ENCODE measurements at regions not wholly inside any gene's neighbourhood (a gene's known extent, or its start where the extent isn't known, plus 50 kb on each side); places are given as distances from the start of the nearest gene placed in this dataset.

DNA sequence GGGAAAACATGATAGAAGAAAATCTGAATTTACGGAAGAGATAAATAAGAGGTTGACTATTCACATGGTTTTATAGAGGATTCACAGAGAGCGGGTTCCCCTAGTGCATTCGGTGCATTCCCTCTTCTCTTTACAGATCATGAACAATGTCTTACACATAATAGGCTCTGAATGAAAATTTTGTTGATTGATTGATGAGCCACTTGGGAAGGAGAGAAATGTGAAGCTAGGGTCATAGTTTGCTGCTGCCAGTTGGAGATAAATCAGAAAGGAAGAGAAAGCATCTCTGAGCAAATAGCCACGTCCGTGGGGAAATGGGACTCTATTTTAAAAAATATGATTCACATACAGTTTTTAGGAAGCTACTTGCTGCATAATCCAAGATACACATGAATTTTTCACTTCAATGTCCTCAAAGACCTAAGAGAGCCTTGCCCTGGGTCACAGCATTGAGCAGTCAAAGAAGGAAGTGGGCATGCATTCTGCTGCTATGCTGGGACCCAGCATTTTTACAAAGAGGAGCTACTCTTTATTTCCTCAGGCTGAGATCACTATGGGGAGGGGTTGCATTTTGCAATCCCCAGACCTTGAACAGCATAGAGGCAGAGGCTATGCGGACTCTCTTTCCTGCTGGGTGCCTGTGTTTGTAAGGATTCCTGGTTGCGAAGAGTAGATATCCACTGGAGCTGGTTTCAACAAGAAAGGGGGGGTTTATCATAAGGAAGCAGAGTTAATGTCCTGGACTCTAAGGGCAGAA, 395.3 kb downstream of the TSN start (continued):
- TF ChIP-seq ZNF274 (IDR thresholded peaks at IDR 0.05; ENCODE audit: borderline replicate concordance, extremely low read depth, low read length) (no peak), CREB1 (IDR thresholded peaks at IDR 0.05) (no peak), ATF3 (IDR thresholded peaks at IDR 0.05; ENCODE audit: insufficient read depth, low read depth, low read length) (no peak), HDAC2 (IDR thresholded peaks at IDR 0.05; ENCODE audit: borderline replicate concordance in 1 of 2, low read depth in 2 of 2, low read length in 2 of 2) (no peak)
